Stimulated activated CD4-positive, alpha-beta T cell treated with anti-CD3 and anti-CD28 coated beads, TNF-alpha, amount 100 ng/mL, for 24 hours (primary cell): ENCODE measurements at regions not wholly inside any gene's neighbourhood (a gene's known extent, or its start where the extent isn't known, plus 50 kb on each side); places are given as distances from the start of the nearest gene placed in this dataset.

Source experiments
- DNase-seq, 3 experiments: peaks; one replicate each; pipeline ENCODE4 v3.0.0-alpha.2; 2020; ENCODE audit warnings: low read depth in 3 of 3

DNA sequence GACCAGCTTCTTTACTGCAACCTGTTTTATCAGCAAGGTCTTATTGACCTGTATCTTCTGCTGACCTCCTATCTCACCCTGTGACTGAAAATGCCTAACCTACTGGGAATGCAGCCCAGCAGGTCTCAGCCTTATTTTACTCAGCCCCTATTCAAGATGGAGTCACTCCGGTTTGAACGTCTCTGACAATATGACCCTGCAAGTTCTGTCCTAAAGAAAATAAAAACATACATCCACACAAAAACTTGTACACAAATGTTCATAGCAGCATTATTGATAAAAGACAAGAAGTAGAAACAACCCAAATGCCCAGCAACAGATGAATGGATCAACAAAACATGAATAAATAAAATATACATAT, 59.5 kb upstream of the FAM9C start:
- no peak for DNase-seq

GRCh38 chrX:13103188-13103913, 58.9 kb upstream of the FAM9C start:
- DNase-seq = no peak

DNA sequence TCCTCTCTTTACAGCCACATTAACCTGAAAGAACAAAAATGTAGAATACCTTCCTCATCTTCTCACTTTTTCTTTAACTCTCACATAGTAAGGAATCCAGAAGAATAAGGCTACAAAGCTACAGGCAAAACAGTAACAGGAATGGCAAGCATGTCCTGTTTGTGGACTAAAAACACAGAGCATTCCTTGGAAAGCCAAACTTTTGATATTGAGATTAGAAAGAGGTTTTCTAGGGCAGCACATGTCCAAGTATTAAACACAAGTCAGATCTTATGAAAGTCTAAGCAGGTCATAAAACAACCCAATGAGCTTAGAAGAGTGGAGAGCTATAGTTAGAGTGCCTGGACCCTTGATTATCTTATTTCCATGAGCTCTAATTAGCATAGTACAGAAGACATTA, 58.2 kb upstream of the FAM9C start:
- DNase-seq = no peak

- DNase-seq = peak in 1 of 3 experiments; percentile 38
Measured at GRCh38 chrX:13101441-13102139, 57.2 kb upstream of the FAM9C start.

DNA sequence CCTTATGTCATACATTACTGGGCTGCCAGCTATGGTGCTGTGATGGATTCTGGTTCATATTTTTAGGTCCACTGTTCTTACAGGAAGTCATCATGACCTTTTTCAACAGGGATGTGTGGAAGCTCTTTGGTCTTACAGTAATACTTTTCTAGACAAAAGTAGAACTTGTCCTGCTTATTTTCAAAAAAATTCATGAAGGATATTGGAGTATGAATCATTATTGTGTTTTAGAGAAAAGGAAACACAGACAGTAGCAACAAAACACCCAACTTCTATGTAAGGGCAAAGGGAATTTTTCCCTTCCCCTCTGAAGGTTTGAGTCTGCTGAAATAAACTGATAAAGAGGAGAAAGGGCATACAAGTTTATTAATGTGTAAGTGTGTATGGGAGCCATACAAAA, 54.7 kb upstream of the FAM9C start:
- DNase-seq = no peak

DNA sequence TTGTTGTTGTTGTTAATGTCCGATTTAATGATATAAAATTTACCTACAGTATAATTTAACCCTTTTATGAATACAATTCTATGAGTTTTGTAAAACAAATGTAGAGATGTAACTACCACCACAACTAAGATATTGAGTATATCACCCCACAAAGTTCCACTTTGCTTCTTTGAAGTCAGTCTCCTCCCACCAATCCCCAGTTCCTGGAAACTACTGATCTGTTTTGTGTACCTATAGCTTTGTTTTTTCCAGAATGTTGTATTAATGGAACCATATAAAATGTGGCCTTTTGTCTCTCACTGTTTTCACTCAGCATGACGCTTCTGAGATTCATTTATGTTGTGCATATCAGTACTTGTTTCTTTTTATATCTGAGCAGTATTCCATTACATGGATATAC, 52.3 kb upstream of the FAM9C start:
- no peak for DNase-seq

- DNase-seq = no peak
Measured at GRCh38 chrX:13094828-13095341, 50.5 kb upstream of the FAM9C start.

DNA sequence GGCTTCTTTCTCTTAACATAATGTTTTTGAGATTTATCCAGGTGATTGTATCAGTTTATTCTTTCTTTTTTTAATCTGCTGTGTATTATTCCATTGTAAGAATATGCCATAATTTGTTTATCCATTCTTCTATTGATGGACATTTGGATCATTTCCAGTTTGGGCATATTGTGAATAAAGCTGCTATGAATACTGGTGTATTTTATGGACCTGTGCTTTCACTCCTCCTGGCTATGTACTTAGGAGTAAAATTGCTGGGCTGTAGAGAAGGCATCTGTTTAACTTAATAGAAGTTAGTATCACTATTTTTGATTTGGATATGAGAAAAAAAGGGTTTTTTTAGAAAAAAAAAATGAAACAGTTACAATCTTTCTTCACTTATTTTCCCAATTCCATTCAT, 50.0 kb upstream of the FAM9C start:
- DNase-seq = no peak
